IMR-90 (cell line): ENCODE measurements at regions not wholly inside any gene's neighbourhood (a gene's known extent, or its start where the extent isn't known, plus 50 kb on each side); places are given as distances from the start of the nearest gene placed in this dataset.

ENCODE experiments used
- ATAC-seq: fragments of 200-7000 bp; cut with Tn5 transposase; 2 replicates; pipeline ENCODE4 v1.9.1; 2020; ENCODE audit warnings: low read depth, mild to moderate bottlenecking, moderate library complexity
- BruUV-seq: library from RNA; stranded (reverse); fragments of 400-500 nt; replicated peaks from 2 replicates; lab custom pipeline; 2021; lab: Mats Ljungman, UMichigan
- CTCF ChIA-PET: fragments of 300-600 bp; formaldehyde crosslinking; extraction: SDS; loops from one replicate; lab custom pipeline; 2021; ENCODE audit warnings: antibody characterized with exemption; lab: Yijun Ruan, JAX
- POLR2A ChIA-PET: fragments of 300-600 bp; sonication (Branson Sonifier 250); formaldehyde crosslinking; loops from one replicate; lab custom pipeline; 2022; ENCODE audit warnings: antibody characterized with exemption; ENCODE audit not compliant: unreplicated experiment; lab: Charles Lee
- DNase-seq: peaks from one replicate; pipeline ENCODE4 v3.0.0; 2013
- H2AFZ ChIP-seq: replicated peaks from 2 replicates; pipeline ENCODE3; 2013; ENCODE audit warnings: low read length, mild to moderate bottlenecking; ENCODE audit not compliant: poor library complexity
- H2AK5ac ChIP-seq: 2 replicates; pipeline ENCODE4 v1.6.1; 2013; ENCODE audit warnings: low read depth, low read length, inconsistent platforms
- H2AK9ac ChIP-seq: replicated peaks from 2 replicates; pipeline ENCODE3; 2013; ENCODE audit warnings: mild to moderate bottlenecking, low read depth, low read length, moderate library complexity; ENCODE audit not compliant: poor library complexity
- H2BK120ac ChIP-seq: 2 replicates; pipeline ENCODE4 v1.6.1; 2013; ENCODE audit warnings: low read depth, low read length, inconsistent platforms
- H2BK15ac ChIP-seq: 3 replicates; pipeline ENCODE4 v1.6.1; 2013; ENCODE audit warnings: low read depth, low read length, inconsistent platforms
- H2BK20ac ChIP-seq: 2 replicates; pipeline ENCODE4 v1.6.1; 2013; ENCODE audit warnings: low read depth, mild to moderate bottlenecking, inconsistent platforms, low read length, moderate library complexity
- H2BK5ac ChIP-seq: 2 replicates; pipeline ENCODE4 v1.6.1; 2013; ENCODE audit warnings: mild to moderate bottlenecking, low read depth, low read length, inconsistent platforms; ENCODE audit not compliant: poor library complexity, severe bottlenecking
- H3K14ac ChIP-seq: replicated peaks from 2 replicates; pipeline ENCODE4 v1.6.1; 2013; ENCODE audit warnings: low read depth, low read length, inconsistent platforms
- H3K18ac ChIP-seq: 2 replicates; pipeline ENCODE4 v1.6.1; 2013; ENCODE audit warnings: low read depth, low read length, control low read depth
- H3K23ac ChIP-seq: 2 replicates; pipeline ENCODE4 v1.6.1; 2013; ENCODE audit warnings: low read depth, low read length, inconsistent platforms
- H3K27ac ChIP-seq: 2 replicates; pipeline ENCODE4 v1.5.1; 2013; ENCODE audit warnings: mild to moderate bottlenecking, control low read depth, low read length; ENCODE audit not compliant: insufficient read depth
- H3K27me3 ChIP-seq: 2 replicates; pipeline ENCODE4 v1.6.1; 2013; ENCODE audit warnings: low read length; ENCODE audit not compliant: control insufficient read depth, insufficient read depth
- H3K36me3 ChIP-seq: 2 replicates; pipeline ENCODE4 v1.6.1; 2013; ENCODE audit warnings: low read length, mixed read lengths; ENCODE audit not compliant: control insufficient read depth, insufficient read depth
- H3K4ac ChIP-seq: 2 replicates; pipeline ENCODE4 v1.6.1; 2013; ENCODE audit warnings: low read depth, low read length, inconsistent platforms
- H3K4me1 ChIP-seq: 2 replicates; pipeline ENCODE4 v1.6.1; 2013; ENCODE audit warnings: low read length, mixed read lengths; ENCODE audit not compliant: control insufficient read depth, insufficient read depth
- H3K4me2 ChIP-seq: 2 replicates; pipeline ENCODE4 v1.6.1; 2013; ENCODE audit warnings: low read depth, mild to moderate bottlenecking, control low read depth, low read length, moderate library complexity
- H3K4me3 ChIP-seq: 2 replicates; pipeline ENCODE4 v1.5.1; 2013; ENCODE audit warnings: low read depth, mild to moderate bottlenecking, control low read depth, low read length, moderate library complexity; ENCODE audit not compliant: insufficient read depth
- H3K56ac ChIP-seq: 2 replicates; pipeline ENCODE4 v1.6.1; 2013; ENCODE audit warnings: low read length, inconsistent platforms; ENCODE audit not compliant: insufficient read depth; ENCODE audit errors: extremely low read depth
- H3K79me1 ChIP-seq, 2 experiments: 2 replicates each; pipeline ENCODE4 v1.6.1; 2013; ENCODE audit warnings: low read length in 2 of 2, inconsistent platforms in 1 of 2, low read depth in 1 of 2
- H3K9ac ChIP-seq: 2 replicates; pipeline ENCODE4 v1.6.1; 2013; ENCODE audit warnings: low read depth, low read length, control low read depth
- H3K9me1 ChIP-seq: 2 replicates; pipeline ENCODE4 v1.6.1; 2013; ENCODE audit warnings: low read length, inconsistent platforms; ENCODE audit not compliant: insufficient read depth
- H3K9me3 ChIP-seq: 2 replicates; pipeline ENCODE4 v1.6.1; 2013; ENCODE audit warnings: low read length; ENCODE audit not compliant: control insufficient read depth, insufficient read depth
- H4K20me1 ChIP-seq: 2 replicates; pipeline ENCODE4 v1.6.1; 2013; ENCODE audit warnings: low read length, inconsistent platforms; ENCODE audit not compliant: insufficient read depth
- H4K5ac ChIP-seq: 2 replicates; pipeline ENCODE4 v1.6.1; 2013; ENCODE audit warnings: mild to moderate bottlenecking, low read depth, low read length, control low read depth
- H4K8ac ChIP-seq, 2 experiments: 2 replicates each; pipeline ENCODE4 v1.6.1; 2013; ENCODE audit warnings: low read depth in 2 of 2, low read length in 2 of 2, control low read depth in 1 of 2, inconsistent platforms in 1 of 2
- H4K91ac ChIP-seq: 2 replicates; pipeline ENCODE4 v1.6.1; 2013; ENCODE audit warnings: low read depth, low read length, inconsistent platforms; ENCODE audit not compliant: insufficient read depth
- CHD1 ChIP-seq: IDR thresholded peaks from 2 replicates; pipeline ENCODE4 v1.6.1; 2012; ENCODE audit warnings: low read depth, low read length, improper control_type of control experiment
- MAZ ChIP-seq: IDR thresholded peaks from 2 replicates; pipeline ENCODE4 v1.6.1; 2012; ENCODE audit warnings: low read depth, mild to moderate bottlenecking, low read length, improper control_type of control experiment, moderate library complexity, borderline replicate concordance
- NFE2L2 ChIP-seq: fragments of 150-350 bp; IDR thresholded peaks from 2 replicates; pipeline ENCODE4 v1.6.1; 2016; ENCODE audit warnings: low read depth, mild to moderate bottlenecking, low read length
- POLR2A ChIP-seq: IDR thresholded peaks from 2 replicates; pipeline ENCODE4 v1.6.1; 2012; ENCODE audit warnings: mild to moderate bottlenecking, low read depth, low read length
- RFX5 ChIP-seq: IDR thresholded peaks from 2 replicates; pipeline ENCODE4 v1.8.0; 2012; ENCODE audit warnings: low read depth, mild to moderate bottlenecking, low read length, moderate library complexity
- SMC3 ChIP-seq: fragments of 150-350 bp; IDR thresholded peaks from 2 replicates; pipeline ENCODE4 v1.6.1; 2016; ENCODE audit warnings: low read depth, mild to moderate bottlenecking, antibody characterized with exemption, low read length, moderate library complexity
- WGBS, 2 experiments: methylation state at CpG; one replicate each; pipeline versions ENCODE4 v1.1.5 to v1.1.7; 2013; ENCODE audit warnings: missing lambda C conversion rate in 2 of 2; ENCODE audit not compliant: insufficient read length in 1 of 2; ENCODE audit errors: extremely low coverage in 2 of 2; 5-methylcytosine and 5-hydroxymethylcytosine counted together
- dilution Hi-C: fragments of 300-500 bp; cut with HindIII; formaldehyde crosslinking; loops from one replicate; pipeline ENCODE4 v1.14.3; 2018; ENCODE audit warnings: low sequenced_read_pairs; ENCODE audit not compliant: unreplicated experiment
- in situ Hi-C: fragments of 300-500 bp; cut with MboI; formaldehyde crosslinking; loops from 3 replicates; pipeline ENCODE4 v1.14.3; 2019; ENCODE audit warnings: low sequenced_read_pairs, inconsistent platforms, mixed read lengths
- intact Hi-C: fragments of 100-400 bp; cut with micrococcal nuclease; formaldehyde crosslinking; loops from 2 replicates; pipeline ENCODE4 v1.10.0; 2022
- TF ChIP-seq, protein P1 (sequence below): fragments of 150-350 bp; IDR thresholded peaks from 2 replicates; pipeline ENCODE4 v1.6.1; 2016; ENCODE audit warnings: low read depth, mild to moderate bottlenecking, low read length, moderate library complexity, borderline replicate concordance
- TF ChIP-seq, protein P2 (sequence below): conservative IDR thresholded peaks from 2 replicates; pipeline ENCODE4 v1.5.1; 2012; ENCODE audit warnings: mild to moderate bottlenecking, low read depth, low read length, improper control_type of control experiment

DNA sequence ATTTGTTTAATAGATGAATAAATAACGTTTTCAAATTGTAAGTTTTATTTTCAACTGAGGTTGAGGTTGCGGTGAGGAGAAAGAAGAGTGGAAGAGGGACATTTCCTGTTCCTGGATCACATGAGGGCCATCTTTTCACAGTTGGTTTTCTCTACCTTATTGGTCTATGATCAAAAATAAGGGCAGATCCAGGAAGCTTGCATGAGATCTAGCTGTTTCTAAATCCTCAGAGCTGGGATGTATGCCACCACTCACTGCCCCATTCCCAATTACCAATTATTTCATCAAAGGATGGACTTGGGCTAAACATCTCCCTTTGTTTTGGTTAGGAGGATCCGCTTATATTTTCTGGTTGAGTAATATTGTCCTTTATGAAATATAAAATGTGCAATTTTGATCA, 104.8 kb upstream of the TLL1 start:
- H3K79me1 ChIP-seq, result no peaks in the 10 kb centered on the region
- intact Hi-C loops (no loop called here), dilution Hi-C loops (no loop called here), in situ Hi-C loops (no loop called here)
- H2BK20ac ChIP-seq, result no peak overlapping the region
- no TSS peak for BruUV-seq
- no peak overlapping the region for H2BK120ac ChIP-seq
- H3K4me2 ChIP-seq, result no peak overlapping the region
- no peak overlapping the region for H2AK9ac ChIP-seq
- no peak overlapping the region for H3K9ac ChIP-seq
- H3K4me3 ChIP-seq, result no peak overlapping the region
- ChIA-PET POLR2A (no interaction called here), CTCF (no interaction called here)
- H3K23ac ChIP-seq, result no peak overlapping the region
- H4K91ac ChIP-seq, result no peak overlapping the region
- no peaks in the 10 kb centered on the region for H3K4me1 ChIP-seq
- no peak overlapping the region for H2BK15ac ChIP-seq
- H2AK5ac ChIP-seq, result no peak overlapping the region
- no peak for ATAC-seq
- no peak overlapping the region for H3K56ac ChIP-seq
- no peaks in the 10 kb centered on the region for H4K20me1 ChIP-seq
- H3K27ac ChIP-seq, result no peak overlapping the region
- H3K36me3 ChIP-seq, result no peaks in the 10 kb centered on the region
- H2AFZ ChIP-seq, result no peak overlapping the region
- no CpG with 5 or more reads among the region's 3 CpGs for WGBS, 2 experiments
- TF ChIP-seq CHD1 (no peak), POLR2A (no peak), RFX5 (no peak), NFE2L2 (no peak), SMC3 (no peak), MAZ (no peak)
- TF ChIP-seq, protein P1, sequence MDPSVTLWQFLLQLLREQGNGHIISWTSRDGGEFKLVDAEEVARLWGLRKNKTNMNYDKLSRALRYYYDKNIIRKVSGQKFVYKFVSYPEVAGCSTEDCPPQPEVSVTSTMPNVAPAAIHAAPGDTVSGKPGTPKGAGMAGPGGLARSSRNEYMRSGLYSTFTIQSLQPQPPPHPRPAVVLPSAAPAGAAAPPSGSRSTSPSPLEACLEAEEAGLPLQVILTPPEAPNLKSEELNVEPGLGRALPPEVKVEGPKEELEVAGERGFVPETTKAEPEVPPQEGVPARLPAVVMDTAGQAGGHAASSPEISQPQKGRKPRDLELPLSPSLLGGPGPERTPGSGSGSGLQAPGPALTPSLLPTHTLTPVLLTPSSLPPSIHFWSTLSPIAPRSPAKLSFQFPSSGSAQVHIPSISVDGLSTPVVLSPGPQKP, result no peak
- TF ChIP-seq, protein P2, sequence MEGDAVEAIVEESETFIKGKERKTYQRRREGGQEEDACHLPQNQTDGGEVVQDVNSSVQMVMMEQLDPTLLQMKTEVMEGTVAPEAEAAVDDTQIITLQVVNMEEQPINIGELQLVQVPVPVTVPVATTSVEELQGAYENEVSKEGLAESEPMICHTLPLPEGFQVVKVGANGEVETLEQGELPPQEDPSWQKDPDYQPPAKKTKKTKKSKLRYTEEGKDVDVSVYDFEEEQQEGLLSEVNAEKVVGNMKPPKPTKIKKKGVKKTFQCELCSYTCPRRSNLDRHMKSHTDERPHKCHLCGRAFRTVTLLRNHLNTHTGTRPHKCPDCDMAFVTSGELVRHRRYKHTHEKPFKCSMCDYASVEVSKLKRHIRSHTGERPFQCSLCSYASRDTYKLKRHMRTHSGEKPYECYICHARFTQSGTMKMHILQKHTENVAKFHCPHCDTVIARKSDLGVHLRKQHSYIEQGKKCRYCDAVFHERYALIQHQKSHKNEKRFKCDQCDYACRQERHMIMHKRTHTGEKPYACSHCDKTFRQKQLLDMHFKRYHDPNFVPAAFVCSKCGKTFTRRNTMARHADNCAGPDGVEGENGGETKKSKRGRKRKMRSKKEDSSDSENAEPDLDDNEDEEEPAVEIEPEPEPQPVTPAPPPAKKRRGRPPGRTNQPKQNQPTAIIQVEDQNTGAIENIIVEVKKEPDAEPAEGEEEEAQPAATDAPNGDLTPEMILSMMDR, result no peak
- H3K4ac ChIP-seq, result no peak overlapping the region
- H4K5ac ChIP-seq, result no peak overlapping the region
- H3K27me3 ChIP-seq, result no peaks in the 10 kb centered on the region
- H3K14ac ChIP-seq, result no peak overlapping the region
- H3K9me3 ChIP-seq, result no peaks in the 10 kb centered on the region
- no peak overlapping the region for H2BK5ac ChIP-seq
- H4K8ac ChIP-seq, result no peak overlapping the region
- no peaks in the 10 kb centered on the region for H3K9me1 ChIP-seq
- H3K18ac ChIP-seq, result no peak overlapping the region
- DNase-seq, result no peak
